Activated T-helper 17 cell treated with anti-CD3 and anti-CD28 coated beads, Interleukin-2, amount 50 U/mL, for 72 hours (primary cell): ENCODE measurements at regions not wholly inside any gene's neighbourhood (a gene's known extent, or its start where the extent isn't known, plus 50 kb on each side); places are given as distances from the start of the nearest gene placed in this dataset.

ENCODE experiments used
- ATAC-seq: fragments of 150-1000 bp; cut with Tn5 transposase; replicated peaks from 2 replicates; pipeline ENCODE4 v1.10.0; 2021; ENCODE audit warnings: mild to moderate bottlenecking, moderate library complexity
- H3K27ac Mint-ChIP-seq: one replicate; pipeline ENCODE4 v1.8.0; 2022; ENCODE audit warnings: mixed read lengths
- H3K27me3 Mint-ChIP-seq: one replicate; pipeline ENCODE4 v1.8.0; 2022; ENCODE audit warnings: mixed read lengths
- H3K36me3 Mint-ChIP-seq: one replicate; pipeline ENCODE4 v1.8.0; 2022; ENCODE audit warnings: low read depth, mild to moderate bottlenecking, mixed read lengths
- H3K4me1 Mint-ChIP-seq: one replicate; pipeline ENCODE4 v1.8.0; 2022; ENCODE audit warnings: mixed read lengths
- H3K4me3 Mint-ChIP-seq: one replicate; pipeline ENCODE4 v1.8.0; 2022; ENCODE audit warnings: mild to moderate bottlenecking, mixed read lengths
- H3K9me3 Mint-ChIP-seq: one replicate; pipeline ENCODE4 v1.8.0; 2022; ENCODE audit warnings: mixed read lengths

DNA sequence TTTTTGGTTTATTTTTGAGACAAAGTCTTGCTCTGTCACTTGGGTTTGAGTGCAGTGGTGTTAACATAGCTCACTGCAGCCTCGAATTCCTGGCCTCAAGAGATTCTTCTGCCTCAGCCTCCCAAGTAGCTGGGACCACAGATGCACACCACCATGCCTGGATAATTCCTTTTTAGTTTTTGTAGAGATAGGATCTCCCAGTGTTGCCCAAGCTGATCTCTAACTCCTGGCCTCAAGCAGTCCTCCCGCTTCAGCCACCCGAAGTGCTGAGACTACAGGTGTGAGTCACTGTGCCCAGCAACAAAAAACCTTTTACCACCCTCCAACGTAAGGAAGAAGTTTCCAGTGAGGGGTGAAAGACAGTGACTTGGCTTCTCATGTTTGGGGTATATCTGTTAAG is 81.1 kb upstream of the TSHZ3 start:
- no peak for ATAC-seq
- H3K4me3 Mint-ChIP-seq: no peak overlapping the region
- peaks cover 13% of the 10 kb centered on the region for H3K27me3 Mint-ChIP-seq
- H3K27ac Mint-ChIP-seq: no peak overlapping the region
- no peaks in the 10 kb centered on the region for H3K36me3 Mint-ChIP-seq
- no peaks in the 10 kb centered on the region for H3K4me1 Mint-ChIP-seq
- H3K9me3 Mint-ChIP-seq: no peaks in the 10 kb centered on the region

DNA sequence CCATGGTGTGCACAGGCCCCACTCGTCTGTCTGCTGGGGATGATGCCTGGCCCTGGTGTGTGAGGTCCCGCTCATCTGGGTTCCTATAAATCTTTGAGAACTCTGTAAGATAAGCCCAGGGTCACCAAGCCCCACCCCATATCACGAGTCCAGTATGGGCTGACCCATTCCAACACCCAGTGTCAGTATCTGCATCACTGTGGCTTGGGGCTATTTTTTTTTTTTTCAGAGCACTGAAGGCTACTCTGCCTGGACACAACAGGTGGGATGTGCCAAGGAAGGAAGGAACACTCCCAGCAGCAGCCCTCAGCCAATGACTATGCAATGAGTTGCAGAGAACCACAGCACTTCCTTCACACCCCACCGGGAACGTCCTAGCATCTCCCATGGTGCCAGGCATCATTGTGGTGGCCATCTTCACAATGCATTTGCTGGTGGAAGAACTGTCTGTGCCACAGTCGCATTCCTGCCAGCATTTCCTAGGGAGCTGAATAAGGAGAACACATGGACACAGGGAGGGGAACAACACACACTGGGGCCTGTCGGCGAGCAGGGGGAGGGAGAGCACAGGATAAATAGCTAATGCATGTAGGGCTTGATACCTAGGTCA is 83.1 kb upstream of the TSHZ3 start:
- Mint-ChIP-seq H3K4me1 (no peaks in the 10 kb centered on the region), H3K4me3 (no peak overlapping the region), H3K36me3 (no peaks in the 10 kb centered on the region), H3K27ac (no peak overlapping the region), H3K27me3 (peaks cover 17% of the 10 kb centered on the region), H3K9me3 (peaks cover 5% of the 10 kb centered on the region)
- ATAC-seq: no peak

DNA sequence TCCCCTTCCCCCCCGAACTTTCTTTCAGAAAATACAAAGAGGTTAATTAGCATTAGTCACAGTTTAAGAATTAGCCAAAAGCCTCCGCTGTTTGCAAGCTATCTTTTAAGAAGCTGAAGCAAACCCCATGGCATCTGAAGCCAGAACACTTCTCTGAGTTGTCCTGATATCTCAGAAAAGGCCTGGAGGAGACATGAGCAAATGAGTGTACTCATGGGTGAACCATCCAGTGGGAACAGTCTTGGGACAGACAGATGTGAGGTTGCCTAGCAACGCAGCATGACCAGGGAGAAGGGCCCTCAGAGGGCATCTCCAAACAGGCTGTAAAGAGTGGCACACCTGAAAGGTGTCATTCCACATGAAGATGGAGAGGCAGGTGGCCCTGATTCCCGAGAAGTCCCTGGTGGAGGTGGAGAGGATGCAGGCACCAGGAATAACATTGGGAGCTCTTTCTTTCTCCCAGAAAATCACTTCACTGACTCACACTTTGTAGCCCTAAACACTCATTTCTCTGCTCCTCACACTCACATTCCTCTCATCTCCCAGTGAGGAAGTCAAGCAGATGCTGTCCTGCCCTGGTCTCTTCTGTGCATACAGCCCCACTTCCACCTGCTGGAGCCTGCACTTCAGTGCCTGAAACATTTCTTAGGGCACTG is 87.0 kb upstream of the TSHZ3 start:
- no peaks in the 10 kb centered on the region for H3K36me3 Mint-ChIP-seq
- H3K9me3 Mint-ChIP-seq: peaks cover 5% of the 10 kb centered on the region
- no peak overlapping the region for H3K27ac Mint-ChIP-seq
- H3K4me1 Mint-ChIP-seq: no peaks in the 10 kb centered on the region
- H3K27me3 Mint-ChIP-seq: peaks cover 32% of the 10 kb centered on the region
- no peak for ATAC-seq
- H3K4me3 Mint-ChIP-seq: no peak overlapping the region

DNA sequence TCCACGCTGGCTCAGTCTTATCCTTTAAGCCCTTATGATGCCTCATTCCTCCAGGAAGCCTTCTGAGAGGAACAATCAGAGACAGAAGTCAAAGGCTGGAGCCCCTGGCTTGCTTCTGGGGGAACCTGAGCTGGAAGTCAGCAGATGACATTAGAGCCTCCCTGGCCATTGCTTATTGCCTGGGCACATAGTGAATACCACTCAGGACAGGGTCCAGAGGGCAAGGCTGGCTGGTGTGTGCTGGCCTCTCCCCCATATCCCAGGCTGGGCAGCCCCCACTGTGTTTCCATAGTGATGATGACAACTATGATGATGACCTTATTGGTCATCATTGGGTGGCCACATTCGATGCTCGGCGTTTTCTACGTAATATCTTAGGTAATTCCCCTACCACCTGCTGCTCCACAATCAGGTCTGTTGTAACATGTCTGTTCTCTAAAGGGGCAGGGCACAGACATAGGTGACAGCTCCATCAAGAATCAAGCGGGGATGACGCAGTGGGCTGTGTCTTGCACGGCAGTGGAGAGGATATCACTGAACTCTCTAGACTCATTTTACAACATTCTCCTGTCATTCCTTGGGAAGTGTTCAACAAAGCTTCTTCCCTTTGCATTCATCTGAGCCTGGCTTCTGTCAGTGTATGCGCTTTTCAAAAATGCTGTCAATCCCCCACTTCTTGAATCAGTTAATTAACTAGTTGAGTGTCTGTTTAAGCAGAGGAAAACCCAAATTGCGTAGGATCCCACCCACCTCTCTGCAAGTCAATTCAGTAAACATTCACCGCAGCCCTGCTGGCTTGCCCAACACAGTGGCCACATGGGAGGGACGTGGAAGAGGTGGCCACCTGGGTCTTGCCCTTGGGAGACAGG is 89.4 kb upstream of the TSHZ3 start:
- H3K4me1 Mint-ChIP-seq: no peaks in the 10 kb centered on the region
- no peaks in the 10 kb centered on the region for H3K36me3 Mint-ChIP-seq
- no peak overlapping the region for H3K4me3 Mint-ChIP-seq
- H3K27ac Mint-ChIP-seq: no peak overlapping the region
- peaks cover 28% of the 10 kb centered on the region for H3K27me3 Mint-ChIP-seq
- H3K9me3 Mint-ChIP-seq: peaks cover 5% of the 10 kb centered on the region
- no peak for ATAC-seq

DNA sequence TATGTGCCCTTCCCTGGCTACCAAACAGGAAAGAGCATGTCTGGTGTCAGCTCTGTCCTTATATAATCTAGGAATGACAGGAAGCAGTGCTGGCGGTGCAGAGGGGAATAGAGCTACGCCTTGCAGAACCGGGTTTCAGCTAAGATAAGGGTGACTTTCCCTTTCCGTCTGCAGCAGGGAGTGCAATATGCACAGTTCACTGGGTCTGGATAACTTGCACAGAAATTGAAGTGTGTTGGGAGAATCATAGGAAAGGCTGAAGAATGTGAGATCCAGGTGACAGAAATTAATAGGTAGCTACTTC is 90.0 kb upstream of the TSHZ3 start:
- H3K36me3 Mint-ChIP-seq: no peaks in the 10 kb centered on the region
- no peak overlapping the region for H3K27ac Mint-ChIP-seq
- no peaks in the 10 kb centered on the region for H3K4me1 Mint-ChIP-seq
- no peak for ATAC-seq
- H3K27me3 Mint-ChIP-seq: peaks cover 27% of the 10 kb centered on the region
- peaks cover 5% of the 10 kb centered on the region for H3K9me3 Mint-ChIP-seq
- no peak overlapping the region for H3K4me3 Mint-ChIP-seq

DNA sequence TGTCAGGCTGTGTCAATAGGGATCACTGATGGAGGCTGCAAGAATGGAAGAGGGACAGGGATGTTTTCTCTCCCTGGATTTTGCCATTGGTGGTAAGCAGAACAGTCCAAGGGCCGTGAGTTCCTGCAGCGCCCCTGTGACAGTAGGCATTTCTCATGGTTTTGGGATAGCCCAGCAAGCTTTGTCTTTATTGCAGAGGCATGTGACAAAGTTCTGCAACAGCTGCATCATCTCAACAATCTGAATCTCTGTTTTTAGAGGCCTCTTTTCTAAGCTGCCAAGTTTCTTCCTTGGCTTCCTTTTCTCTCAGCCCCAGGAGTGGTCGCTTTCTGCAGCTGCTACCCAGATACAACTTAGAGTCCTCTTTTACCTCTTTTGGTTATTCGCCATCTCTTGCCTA is 95.7 kb upstream of the TSHZ3 start:
- Mint-ChIP-seq H3K4me3 (no peak overlapping the region), H3K4me1 (no peaks in the 10 kb centered on the region), H3K27ac (no peak overlapping the region), H3K27me3 (peaks cover 13% of the 10 kb centered on the region), H3K9me3 (peaks cover 9% of the 10 kb centered on the region), H3K36me3 (no peaks in the 10 kb centered on the region)
- no peak for ATAC-seq

DNA sequence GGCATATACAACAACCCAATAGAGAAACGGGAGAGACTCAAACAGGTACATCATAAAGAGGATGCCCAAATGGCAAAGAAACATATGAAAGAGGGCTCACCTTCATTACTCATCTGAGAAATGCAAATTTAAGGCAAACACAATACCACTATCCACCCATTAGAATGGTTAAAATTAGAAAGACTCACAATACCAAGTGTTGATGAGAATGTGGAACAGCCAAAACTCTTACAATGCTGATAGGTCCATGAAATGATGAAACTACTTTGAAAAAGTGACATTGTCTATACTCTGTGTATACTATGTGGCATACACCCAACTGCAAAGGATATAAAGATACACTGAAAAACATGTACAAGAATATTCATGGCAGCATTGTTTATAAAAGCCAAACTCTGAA is 96.2 kb upstream of the TSHZ3 start:
- Mint-ChIP-seq H3K36me3 (no peaks in the 10 kb centered on the region), H3K9me3 (peaks cover 9% of the 10 kb centered on the region), H3K4me1 (no peaks in the 10 kb centered on the region), H3K4me3 (no peak overlapping the region), H3K27ac (no peak overlapping the region), H3K27me3 (peaks cover 13% of the 10 kb centered on the region)
- no peak for ATAC-seq

DNA sequence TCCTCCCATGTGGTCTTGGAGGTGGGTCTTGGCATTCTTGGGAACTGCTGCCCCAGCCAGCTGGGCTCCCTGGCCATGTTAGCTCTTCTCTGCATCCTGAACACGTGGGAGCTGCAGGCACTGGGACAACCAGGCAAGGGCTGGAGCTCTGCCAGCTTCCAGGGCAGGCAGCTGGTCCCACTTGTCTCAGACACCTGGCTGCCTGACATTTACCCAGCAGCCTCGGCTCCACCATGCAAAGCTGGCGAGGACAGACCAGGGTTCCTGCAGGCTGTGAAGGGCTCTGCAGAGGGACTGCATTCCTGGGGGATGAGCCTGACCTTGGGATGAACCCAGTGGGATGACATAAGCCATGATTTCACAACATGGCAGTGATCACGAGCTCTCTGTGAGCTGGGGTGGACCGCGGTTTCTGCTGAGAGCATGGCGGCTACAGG is 99.0 kb upstream of the TSHZ3 start:
- Mint-ChIP-seq H3K9me3 (peaks cover 9% of the 10 kb centered on the region), H3K4me3 (no peak overlapping the region), H3K27ac (no peak overlapping the region), H3K4me1 (no peaks in the 10 kb centered on the region), H3K36me3 (no peaks in the 10 kb centered on the region), H3K27me3 (peaks cover 19% of the 10 kb centered on the region)
- no peak for ATAC-seq

DNA sequence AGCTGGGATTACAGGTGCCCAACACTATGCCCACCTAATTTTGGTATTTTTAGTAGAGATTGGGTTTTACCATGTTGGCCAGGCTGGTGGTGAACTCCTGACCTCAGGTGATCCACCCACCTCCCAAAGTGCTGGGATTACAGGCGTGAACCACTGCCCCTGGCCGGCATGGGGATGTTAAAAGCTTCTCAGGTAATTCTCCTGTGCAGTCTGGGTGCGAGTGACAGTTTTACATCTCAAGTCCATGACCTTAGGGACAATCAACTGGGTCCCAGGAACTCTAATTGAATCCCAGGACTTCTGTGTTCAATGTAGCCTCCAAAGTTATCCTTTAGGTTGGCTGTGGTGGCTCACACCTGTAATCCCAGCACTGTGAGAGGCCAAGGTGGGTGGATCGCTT is 100.1 kb upstream of the TSHZ3 start:
- Mint-ChIP-seq H3K4me1 (no peaks in the 10 kb centered on the region), H3K36me3 (no peaks in the 10 kb centered on the region), H3K27ac (no peak overlapping the region), H3K27me3 (peaks cover 19% of the 10 kb centered on the region), H3K4me3 (no peak overlapping the region), H3K9me3 (peaks cover 9% of the 10 kb centered on the region)
- ATAC-seq: no peak

DNA sequence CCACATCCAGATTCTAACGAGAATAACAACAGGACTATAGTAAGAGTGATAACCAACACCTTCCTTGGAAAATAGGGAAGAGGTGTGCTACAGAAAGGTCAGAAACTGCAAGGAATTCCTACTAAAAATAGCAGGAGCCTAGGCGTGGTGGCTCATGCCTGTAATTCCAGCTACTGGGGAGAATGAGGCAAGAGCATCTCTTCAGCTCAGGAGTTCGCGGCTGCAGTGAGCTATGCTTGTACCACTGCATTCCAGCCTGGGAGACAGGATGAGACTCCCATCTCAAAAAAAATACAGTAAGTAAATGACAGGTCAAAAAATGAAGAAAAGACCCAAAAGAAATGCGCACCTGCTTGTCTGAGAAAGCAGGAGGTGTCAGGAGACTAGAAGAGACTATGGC is 101.5 kb upstream of the TSHZ3 start:
- ATAC-seq: no peak
- H3K36me3 Mint-ChIP-seq: no peaks in the 10 kb centered on the region
- H3K27me3 Mint-ChIP-seq: peaks cover 16% of the 10 kb centered on the region
- no peak overlapping the region for H3K27ac Mint-ChIP-seq
- H3K4me1 Mint-ChIP-seq: no peaks in the 10 kb centered on the region
- no peak overlapping the region for H3K4me3 Mint-ChIP-seq
- H3K9me3 Mint-ChIP-seq: no peaks in the 10 kb centered on the region

DNA sequence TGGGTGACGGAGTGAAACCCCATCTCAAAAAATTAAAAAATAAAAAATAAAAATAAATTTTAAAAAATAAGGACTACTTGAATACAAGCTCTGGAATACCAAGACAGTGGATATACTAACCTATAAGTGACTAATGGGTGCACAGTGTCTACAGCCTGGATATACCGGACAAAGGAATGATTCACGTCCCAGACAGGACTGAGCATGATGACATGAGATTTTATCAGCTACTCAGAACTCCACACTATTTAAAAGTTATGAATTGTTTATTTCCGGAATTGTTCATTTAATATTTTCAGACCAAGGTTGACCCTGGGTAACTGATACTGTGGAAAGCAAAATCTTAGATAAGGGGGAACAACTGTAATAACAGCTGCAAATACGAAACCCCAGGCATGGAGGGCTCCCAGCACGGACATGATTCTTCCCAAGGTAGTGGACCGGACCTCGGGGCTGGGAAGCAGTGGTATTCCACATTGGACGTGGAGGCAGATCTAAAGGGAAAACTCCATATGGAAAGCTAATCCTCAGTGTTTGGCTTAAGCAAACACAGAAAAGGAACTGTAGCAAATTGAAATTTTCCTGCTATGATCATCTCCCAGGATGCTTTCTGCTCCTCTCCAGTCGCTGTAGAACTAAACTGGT is 102.6 kb upstream of the TSHZ3 start:
- Mint-ChIP-seq H3K9me3 (no peaks in the 10 kb centered on the region), H3K27me3 (peaks cover 16% of the 10 kb centered on the region), H3K4me1 (no peaks in the 10 kb centered on the region), H3K4me3 (no peak overlapping the region), H3K36me3 (no peaks in the 10 kb centered on the region), H3K27ac (no peak overlapping the region)
- no peak for ATAC-seq

DNA sequence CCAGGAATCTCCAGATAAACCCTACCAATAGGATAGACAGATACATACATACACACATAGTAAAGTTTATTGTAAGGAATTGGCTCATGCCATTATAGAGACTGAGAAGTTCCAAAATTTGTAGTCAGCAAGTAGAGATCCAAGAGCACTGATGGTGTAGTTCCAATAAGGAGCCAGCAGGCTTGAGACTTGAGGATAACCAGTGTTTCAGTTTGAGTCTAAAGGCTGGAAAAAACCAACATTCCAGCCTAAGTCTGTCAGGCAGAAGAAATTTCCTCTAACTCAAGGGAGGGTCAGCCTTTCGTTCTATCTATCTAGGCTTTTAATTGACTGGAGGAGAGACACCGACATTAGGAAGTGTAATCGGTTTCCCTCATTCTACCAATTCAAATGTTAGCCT is 110.2 kb upstream of the TSHZ3 start:
- H3K4me3 Mint-ChIP-seq: no peak overlapping the region
- H3K4me1 Mint-ChIP-seq: no peaks in the 10 kb centered on the region
- no peaks in the 10 kb centered on the region for H3K9me3 Mint-ChIP-seq
- H3K27me3 Mint-ChIP-seq: no peaks in the 10 kb centered on the region
- no peaks in the 10 kb centered on the region for H3K36me3 Mint-ChIP-seq
- no peak for ATAC-seq
- no peak overlapping the region for H3K27ac Mint-ChIP-seq

DNA sequence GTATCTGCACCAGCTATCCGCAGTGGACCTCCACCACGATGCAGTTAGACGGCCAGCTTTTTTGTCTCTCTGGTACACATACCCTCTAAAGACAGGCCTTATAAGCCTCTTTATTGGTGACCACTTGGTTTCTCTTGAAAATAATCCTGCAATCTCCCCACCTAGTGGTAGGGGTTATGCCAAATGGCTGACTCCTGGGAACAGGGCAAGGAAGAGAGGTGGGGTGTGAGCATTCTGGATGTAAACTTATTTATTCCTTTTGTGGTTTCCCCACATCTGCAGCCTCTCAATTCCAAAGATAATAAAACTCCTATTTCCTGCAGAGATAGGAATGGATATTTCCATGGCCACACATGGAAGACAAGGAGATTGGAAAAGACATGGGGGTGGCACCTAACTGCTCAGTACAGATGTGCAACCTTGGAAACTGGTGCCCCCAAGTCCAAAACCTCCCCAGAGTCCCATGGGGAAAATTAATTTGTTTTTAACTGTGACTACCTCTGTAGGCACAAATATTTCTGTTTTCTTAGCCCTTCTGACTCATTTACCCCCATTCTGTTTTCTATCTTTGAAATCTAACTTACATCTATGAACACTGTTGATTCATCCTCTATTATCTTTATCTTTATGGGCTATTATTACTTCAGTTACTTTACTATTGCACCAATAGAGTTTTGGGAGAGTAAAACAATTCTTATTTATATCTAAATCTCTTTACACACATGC is 112.7 kb upstream of the TSHZ3 start:
- no peak for ATAC-seq
- H3K9me3 Mint-ChIP-seq: no peaks in the 10 kb centered on the region
- no peaks in the 10 kb centered on the region for H3K36me3 Mint-ChIP-seq
- H3K27ac Mint-ChIP-seq: no peak overlapping the region
- no peak overlapping the region for H3K4me3 Mint-ChIP-seq
- H3K27me3 Mint-ChIP-seq: no peaks in the 10 kb centered on the region
- no peaks in the 10 kb centered on the region for H3K4me1 Mint-ChIP-seq

DNA sequence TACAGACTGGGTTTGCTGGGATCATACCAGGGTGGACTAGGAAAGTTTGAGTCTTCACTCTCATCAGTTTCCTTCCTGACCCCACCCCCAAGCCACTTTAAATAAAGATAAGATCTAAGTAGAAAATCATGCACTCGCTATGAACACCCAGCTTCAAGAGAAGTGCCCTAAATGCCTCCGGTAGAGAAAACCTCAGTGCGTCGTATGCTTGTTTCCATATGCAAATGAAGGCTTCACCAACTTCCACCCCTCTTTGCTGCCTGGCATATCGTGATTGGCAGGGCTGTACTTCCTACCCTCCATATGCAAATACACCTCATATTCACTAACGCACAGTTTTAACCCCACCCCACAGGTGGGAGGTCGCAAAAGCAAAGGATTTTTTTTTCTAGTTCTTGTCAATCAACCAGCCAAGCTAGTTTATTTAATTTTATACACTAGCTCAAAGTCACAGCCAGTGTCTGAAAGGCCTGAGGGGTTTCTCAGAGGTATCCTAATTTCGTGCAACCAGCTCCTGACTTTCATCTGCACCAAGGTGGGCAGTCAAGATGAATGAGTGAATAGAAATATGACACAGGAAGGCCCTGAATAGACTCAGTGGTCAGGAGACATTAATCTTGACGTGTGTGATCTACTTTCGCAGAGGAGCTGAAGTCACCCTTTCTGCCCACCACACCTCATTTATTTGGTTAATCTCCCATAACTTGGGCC is 121.1 kb upstream of the TSHZ3 start:
- no peak for ATAC-seq
- Mint-ChIP-seq H3K9me3 (no peaks in the 10 kb centered on the region), H3K4me1 (no peaks in the 10 kb centered on the region), H3K4me3 (no peak overlapping the region), H3K27ac (no peak overlapping the region), H3K27me3 (peaks cover 16% of the 10 kb centered on the region), H3K36me3 (no peaks in the 10 kb centered on the region)
